NCI-H2227 (cell line): ENCODE measurements at regions not wholly inside any gene's neighbourhood (a gene's known extent, or its start where the extent isn't known, plus 50 kb on each side); places are given as distances from the start of the nearest gene placed in this dataset.

Source experiments
- DNase-seq: peaks from one replicate; lab custom pipeline; 2025; ENCODE audit not compliant: unreplicated experiment; lab: John Stamatoyannopoulos, UW

DNA sequence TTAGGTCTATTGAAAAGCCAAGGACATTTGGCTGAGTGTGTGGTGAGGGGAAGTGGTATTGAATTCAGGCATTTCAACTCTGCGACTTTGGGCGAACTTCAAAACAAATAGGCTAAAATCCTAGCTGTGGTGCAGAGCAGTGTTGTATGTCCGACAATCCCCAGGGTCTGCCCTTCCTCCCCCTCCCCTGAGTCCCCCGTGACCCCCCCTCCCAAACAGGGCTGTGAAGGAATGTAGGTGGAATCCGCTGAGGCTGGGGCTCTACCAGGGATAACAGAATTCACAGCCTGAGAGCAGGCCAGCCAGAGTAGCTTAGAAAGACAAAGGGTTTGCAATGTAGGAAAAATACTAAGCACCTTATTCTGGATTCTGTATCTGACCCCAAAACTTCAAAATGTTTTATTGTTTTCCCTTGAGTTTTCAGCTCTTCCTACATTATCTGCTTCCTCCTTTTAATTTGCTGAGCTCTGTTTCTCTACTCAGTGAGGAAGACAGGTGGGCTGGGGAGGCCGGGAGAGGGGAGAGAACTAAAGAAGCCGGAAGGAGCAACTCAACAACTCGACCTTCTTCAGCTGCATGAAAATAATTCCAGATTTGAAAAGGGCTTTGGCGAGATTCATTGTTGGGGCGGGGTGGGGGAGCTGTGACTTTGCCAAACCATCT is 315.2 kb downstream of the BLID start:
- DNase-seq: no peak

DNA sequence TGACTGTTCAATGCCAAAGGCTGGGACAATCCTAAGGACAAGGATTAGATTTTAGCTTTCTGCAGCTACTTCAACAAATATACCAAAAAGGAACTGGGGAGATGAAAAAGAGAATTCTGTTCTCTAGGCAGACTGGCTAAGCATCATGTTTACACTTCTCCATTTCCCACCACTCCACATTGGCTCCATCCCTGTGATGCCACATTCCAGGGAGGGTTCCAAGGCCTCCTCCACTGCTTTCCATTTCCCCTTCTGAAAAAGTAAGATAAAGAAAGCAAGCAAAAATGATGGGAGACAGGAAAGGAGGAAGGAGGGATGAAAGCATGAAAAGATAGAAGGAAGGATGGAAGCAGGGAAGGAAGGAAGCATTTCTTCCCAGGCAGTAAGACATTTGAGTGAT is 315.8 kb downstream of the BLID start:
- no peak for DNase-seq

DNA sequence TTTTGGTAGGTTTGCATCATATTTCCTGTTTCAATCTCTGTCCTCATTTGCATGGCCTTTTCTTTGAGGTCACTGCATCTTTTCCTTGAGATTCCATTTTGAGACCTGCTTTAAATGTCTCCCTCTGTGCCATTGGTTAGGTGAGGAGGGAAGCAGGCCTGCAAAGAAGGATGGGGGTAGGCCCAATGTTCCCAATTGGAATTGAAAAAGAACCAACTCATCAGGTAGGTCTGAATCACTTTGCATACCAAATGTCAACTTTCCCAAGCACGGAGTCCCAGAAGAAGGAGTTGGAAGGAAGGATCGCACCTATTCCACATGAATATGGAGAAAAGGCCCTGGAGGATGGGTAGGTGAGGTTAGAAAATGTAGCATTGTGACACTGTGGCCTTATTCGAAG is 318.5 kb downstream of the BLID start:
- DNase-seq: no peak

DNA sequence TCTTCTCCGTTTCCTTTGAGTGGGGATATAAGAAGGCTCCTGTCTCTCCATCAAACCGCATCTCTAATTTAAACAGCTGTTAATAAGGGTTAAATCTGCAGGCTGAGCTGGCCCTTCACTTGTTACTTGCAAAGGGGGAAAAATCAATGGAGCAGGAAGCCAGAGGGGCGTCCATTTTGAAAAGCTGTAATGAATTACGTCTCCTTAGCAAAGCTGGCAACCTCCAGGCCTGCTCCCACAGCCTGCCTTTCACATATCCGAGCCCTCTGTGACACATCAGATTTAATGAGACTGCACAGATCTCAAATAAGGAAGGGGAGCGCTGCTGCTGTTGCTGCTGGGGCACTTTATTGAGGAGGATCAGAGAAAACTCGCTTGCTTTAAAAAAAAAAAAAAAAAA is 320.8 kb downstream of the BLID start:
- DNase-seq: no peak

DNA sequence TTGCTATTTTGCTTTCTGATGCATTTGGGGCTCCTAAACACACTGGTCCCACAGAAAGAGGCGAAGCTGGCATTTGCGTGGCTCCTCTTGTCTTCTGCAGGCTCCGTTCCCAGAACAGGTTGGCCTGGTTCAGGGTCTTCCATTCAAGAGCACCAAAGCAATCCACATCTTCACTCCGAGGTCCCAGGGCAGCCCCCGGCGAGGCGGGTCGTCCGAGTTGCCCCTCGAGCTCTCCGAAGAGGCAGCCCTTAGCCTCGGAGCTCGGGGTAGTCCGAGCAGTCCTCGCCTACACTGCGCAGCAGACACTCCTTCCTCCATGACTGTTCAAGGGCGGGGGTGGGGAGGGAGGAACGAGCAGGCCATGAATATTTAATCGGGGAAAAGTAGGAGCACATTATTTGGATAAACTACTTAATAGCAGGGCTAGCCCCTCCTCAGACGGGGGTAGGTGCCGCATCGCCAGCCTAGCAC is 321.3 kb downstream of the BLID start:
- no peak for DNase-seq

DNA sequence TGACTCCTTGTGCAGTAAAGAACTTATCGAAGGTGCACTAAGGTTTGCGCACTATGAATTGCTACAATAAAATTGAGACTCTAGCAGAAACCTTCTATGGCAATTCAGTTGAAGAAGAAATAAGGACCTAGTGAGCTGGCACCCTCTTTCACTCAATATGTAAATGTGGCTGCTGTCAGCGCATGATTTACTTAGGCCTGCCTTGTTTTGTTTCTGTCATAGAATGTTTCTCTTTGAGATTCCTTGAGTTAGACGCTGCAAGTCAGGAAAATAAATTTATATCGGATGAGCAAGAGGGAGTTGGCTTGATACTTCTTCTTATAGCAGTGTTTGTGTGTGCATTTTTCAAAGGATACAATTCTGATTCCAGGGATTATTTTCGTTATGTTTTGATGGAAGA is 322.1 kb downstream of the BLID start:
- no peak for DNase-seq

DNA sequence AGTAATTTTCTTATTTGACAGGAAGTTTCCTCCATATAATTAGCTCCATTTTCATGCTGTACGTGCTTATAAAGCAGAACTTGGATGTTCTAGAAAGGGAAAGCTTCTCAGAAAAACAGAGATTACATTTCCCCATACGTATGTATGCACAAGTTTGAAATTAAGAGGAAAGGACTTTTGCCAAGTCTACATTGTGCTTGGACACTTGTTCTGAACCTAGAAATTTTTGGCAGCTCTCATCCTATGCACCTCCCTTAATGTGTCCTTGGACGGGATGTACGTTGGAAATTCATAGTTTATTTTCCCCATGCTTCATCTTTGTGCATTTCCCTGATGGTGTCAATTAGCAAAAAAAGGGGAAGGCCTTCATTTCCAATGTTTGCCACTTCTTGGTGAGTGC is 322.7 kb downstream of the BLID start:
- DNase-seq: no peak

DNA sequence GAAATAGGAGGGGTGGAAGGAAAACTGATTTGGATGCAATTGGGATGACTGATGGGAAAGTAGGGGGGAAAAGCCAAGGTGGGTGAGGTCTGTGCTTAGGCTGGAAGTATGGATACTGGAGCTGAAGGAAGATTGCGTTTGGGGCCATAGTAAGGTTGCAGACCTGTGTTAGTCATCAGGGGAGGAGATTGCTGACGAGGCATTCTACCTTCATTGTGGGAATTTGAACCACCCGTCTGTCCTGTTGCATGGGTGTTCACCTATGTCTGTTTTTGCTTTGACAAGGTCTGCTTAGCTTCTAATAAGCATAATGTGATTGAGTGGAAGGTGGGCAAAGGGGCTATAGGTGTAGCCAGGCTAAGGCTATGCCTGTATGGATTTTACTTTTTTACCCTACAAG is 323.8 kb downstream of the BLID start:
- no peak for DNase-seq

DNA sequence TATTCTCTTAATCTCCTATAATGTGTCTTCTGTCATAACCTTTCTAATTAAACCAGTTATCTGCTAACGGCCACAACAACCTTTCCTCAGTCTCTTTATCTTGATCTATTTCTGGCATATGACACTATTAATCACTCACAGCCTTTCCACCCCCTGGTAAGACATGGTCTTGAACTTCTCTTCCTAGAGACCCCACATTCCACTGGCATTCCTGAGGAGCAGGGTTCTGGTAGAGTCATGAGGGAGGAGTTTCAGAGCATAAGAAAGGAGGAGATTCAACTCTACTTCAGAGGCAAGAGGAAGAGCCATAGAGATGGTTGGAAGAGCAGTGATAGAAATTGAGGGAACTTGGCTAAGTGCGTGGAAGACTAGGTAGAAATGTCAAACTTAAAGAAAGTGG is 325.6 kb downstream of the BLID start:
- DNase-seq: no peak

DNA sequence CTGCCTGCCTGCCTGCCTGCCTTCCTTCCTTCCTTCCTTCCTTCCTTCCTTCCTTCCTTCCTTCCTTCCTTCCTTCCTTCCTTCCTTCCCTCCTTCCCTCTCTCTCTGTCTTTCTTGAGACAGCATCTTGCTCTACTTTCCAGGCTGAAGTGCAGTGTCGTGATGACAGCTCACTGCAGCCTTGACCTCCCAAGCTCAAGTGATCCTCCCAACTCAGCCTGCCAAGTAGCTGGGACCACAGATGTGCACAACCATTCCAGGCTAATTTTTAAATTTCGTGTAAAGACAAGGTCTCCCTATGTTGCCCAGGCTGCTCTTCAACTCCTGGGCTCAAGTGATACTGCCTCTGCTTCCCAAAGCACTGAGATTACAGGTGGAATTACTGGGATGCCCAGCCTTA is 328.2 kb upstream of the SORL1-AS1 start:
- DNase-seq: no peak

DNA sequence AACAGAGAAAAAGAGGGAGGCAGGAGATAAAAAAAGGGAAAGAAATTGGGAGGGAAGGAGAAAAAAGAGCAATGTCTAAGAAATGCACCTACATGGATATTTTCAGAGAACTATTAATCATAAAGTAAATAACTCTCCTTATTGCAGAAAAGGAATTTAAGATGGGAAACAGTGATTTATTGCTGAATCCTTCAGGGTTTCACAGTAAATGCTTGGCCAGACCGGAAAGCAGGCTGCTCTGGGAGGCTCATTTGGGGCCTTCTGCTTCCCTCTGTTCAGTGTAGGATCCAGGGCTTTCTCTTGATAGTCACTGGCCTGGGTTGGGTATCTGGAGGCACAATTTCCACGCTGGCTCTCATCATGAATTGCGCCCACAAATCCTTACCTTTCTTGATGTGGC is 324.3 kb upstream of the SORL1-AS1 start:
- no peak for DNase-seq

DNA sequence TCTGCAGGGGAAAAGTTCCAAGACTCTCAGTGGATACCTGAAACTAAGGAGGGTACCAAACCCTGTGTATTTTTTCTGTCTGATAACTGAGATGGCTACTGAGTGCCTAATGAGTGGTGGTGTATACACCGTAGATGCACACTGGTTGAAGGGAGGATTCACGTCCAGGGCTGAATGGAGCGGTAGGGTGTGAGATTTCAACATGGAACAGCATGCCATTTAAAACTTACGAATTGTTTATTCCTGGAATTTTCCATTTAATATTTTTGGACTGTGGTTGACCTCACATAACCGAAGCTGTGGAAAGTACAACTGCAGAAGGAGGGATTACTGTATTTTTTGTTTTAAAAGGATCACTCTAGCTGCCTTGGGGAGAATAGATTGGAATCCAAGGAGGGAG is 322.5 kb upstream of the SORL1-AS1 start:
- DNase-seq: no peak

DNA sequence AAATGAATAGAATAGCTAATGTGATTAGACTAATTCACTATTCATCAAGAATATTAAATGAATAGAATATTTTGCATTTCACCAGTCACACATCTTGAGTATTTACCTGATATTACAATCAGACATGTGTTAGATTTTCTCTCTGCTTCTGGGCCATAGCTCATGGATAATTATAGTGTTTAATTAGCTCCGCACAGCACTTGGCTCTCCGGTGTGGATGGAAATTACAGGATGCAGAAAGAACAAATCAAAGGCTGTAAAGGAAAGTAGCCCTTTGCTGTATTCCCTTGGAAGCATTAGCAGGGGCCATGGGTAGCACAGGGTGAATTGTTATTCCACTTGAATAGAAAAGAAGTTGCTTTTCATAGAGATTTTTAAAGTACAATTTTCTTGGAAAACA is 320.3 kb upstream of the SORL1-AS1 start:
- peak; percentile 29 for DNase-seq

DNA sequence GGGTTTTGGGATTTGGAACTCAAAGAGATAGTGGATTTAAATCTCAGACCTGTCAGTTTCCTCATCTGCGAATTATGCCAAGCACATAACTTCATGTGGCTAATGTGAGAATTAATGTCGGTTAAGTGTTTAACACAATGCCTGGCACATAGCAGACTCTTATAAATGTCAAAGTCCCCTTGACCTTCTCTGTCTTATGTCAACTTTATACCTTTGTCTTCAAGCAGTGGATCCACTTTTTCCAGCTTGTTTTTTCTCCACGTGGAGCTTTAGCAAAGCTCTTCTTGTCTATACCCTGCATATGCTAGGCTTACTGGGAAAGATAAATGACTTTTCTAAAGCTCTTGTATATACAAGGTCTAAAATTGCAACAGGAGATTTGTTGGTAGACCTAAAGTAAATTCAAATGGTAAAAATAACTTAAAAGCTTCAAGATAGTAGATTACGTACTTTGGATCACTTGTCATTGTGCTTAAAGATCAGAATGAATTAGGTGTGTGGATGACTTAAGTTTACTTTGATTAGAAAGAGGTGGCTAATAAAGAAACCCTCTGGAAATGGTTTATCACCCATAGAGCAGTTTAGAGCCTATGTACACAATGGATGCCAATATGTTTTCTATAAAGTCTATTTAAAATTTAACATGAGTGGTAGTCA is 318.3 kb upstream of the SORL1-AS1 start:
- no peak for DNase-seq

DNA sequence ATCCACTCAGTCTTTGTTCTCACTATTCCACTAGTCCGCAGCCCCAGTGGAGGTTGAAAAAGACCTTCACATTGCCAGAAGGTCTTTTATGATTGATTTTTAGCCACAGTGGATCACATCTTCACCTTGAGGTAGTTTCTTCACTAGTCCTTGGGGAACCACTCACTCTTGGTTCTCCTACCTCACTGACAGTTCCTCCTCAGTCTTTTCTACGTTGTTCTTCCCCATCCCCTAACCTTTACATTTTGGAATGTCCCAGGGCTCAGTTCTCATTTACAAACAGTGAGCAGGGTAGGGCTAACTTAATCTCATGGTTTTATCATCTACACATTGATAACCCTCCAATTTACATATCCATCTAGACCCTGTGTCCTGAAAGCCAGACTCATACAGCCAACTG is 316.4 kb upstream of the SORL1-AS1 start:
- no peak for DNase-seq

DNA sequence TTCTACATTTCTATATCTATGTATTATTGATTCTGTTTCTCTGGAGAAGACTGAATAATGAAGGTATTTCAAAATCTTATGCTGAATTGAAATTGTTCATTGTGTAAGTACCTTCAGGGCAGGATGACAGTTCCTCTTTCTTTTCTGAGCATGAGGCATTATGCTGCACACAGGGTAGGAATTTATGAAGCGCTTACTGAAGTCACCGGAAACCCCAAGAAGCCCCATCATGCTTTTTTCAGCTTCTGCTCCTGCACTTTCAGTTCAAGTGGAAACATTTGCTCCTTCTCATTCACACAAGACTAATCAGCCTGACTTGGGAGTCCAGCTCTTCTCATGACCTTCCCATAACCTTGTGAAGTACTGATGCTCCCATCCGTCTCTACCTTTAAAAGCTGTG is 314.7 kb upstream of the SORL1-AS1 start:
- DNase-seq: no peak

DNA sequence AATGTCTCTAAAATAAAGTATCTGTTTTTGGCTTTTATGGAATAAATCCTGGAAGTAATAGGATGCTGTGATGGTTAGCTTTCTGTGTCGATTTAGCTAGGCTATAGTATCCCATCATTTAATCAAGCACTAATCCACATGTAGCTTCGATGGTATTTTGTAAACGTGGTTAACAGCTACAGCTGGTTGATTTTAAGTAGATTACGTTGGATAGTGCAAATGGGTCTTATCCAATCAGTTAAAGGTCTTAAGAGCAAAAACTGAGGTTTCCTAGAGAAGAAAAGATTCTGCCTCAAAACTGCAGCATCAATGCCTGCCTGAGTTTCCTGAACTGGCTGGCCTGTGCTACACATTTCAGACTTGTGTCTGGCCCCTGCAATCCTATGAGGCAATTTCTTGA is 314.2 kb upstream of the SORL1-AS1 start:
- no peak for DNase-seq

DNA sequence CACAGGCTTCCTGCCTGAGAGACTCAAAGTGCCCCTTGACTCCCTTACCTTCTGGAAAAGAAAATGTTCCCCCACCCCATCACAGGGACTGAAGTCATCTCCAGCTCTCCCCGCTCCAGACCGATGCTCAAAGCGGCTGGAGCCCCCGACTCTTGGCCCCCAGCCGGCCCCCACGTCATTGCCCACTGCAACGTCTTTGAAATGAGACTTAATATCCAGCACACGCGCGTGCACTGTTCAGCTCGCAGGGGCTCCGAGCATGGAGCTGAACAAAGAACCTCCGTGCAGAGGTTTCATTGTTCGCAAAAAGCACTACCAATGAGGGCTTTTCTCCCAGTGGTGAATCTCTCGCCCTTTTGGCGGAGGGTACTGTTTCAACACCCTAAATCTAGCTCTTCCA is 313.4 kb upstream of the SORL1-AS1 start:
- DNase-seq: peak; percentile 16

DNA sequence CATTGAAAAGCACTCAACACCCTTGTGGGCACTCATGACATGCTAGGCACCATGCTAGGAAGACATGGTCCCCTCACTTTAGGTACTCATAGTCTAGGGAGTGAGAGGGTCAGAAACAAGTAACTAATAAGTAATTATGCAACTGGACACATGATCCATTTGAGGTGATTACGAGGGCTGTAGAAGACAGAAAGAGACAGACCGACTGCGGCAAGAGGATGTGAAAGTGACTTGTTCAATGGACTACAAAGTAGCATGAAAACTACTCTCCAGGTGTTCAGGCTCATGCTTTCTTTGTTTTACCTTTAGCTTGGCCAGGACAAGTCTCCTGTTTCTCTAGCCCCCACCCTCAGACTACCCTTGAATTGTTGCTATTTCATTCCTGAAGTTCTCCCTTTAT is 310.8 kb upstream of the SORL1-AS1 start:
- DNase-seq: no peak

DNA sequence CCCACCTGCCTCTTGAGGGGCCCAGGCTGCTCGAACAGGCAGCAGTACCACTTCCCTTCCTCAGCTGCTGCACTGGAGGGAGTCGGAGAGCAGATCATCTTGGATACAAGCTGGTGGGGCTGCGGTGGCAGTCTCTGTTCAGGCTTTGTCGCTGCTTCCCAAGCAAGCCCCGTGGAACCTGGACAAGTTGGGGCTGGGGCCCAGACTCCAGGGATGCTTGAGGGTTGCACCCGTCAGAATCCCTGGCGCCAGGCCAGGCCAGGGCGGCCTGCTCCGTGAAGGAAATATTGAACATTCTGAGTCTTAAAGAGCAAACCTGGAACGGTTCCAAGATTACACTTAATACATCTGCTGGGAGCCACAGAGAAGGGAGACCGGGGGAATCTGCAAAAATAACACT is 310.1 kb upstream of the SORL1-AS1 start:
- peak; percentile 85 for DNase-seq

DNA sequence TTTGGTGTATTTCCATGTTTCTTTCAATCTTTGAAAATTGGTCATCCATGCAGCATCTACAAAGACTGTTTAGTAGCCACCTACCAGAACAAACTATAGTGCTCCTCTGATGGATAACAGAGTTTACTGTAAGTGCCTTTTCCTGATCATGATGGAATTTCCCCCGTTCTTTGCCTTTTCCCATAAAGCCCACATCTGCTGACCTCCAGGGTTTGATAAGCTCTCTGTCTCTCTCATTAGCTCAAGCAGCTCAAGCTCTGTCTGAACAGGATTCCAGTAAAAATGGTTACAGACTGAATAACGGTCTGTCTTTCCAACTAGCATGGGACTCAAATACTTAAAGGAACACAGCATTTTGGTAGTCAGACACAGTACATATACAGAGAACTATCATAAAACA is 308.4 kb upstream of the SORL1-AS1 start:
- DNase-seq: no peak

DNA sequence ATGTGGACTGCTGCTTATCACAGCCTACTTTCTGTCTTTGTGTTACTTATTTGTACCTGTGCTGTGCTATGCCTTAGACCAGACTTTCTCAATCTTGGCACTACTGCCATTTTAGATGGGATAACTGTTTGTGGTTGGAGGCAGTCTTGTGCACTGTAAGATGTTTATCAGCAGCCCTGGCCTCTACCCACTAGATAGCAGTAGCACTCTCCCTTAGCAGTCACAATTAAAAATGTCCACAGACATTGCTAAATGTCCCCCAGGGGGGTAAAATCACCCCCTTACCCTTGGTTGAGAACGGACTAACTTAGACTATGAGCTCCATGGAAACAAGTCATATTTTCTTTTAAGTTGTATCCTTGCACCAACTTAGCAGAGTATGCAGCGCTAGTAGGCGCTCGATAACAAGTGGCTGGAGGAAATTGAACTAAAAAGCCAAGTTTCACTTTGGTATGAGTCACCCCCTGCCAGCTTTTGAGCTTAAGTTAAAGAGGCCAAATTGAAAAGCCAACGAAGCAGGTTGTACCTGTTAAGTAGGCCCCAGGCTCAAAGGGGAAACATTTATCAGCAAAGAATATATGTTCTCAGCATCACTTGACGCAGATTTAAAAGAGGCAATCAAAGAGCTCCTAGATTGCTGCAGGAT is 304.8 kb upstream of the SORL1-AS1 start:
- DNase-seq: no peak

DNA sequence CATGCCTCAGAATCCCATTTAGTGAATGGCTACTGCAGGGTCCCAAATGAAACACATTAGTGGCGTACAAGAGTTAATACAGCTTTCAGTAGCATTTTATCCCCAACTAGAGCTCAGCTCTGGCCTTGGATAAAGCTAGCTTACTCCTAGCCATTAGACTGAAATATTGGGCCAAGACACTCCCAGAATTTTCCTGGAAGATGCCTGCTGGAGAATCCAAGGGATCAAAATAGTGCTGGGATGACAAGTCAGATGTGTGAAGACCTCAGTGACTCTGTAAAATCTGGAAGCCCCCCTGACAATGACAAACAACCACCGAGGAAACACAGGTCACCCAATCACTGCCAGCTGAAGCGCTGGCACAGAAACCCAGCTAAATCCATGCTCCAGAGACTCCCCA is 303.1 kb upstream of the SORL1-AS1 start:
- DNase-seq: no peak
